AG10803 (cell line): ENCODE measurements at regions not wholly inside any gene's neighbourhood (a gene's known extent, or its start where the extent isn't known, plus 50 kb on each side); places are given as distances from the start of the nearest gene placed in this dataset.

Experiments
- DNase-seq: peaks from one replicate; pipeline ENCODE4 v3.0.0; 2010; ENCODE audit warnings: low read depth
- H3K4me3 ChIP-seq: 2 replicates; pipeline ENCODE4 v1.5.1; 2011; ENCODE audit warnings: mild to moderate bottlenecking, low read length, control low read depth
- CTCF ChIP-seq: conservative IDR thresholded peaks from 2 replicates; pipeline ENCODE4 v1.5.1; 2011; ENCODE audit warnings: mild to moderate bottlenecking, low read length, control low read depth, inconsistent platforms

- DNase-seq, result no peak
- H3K4me3 ChIP-seq, result no peak overlapping the region
- no peak for TF ChIP-seq CTCF
Observed at GRCh38 chr3:70392227-70392626, 79.8 kb upstream of the MDFIC2 start.

GRCh38 chr3:70387889-70388288 lies 75.5 kb upstream of the MDFIC2 start:
- DNase-seq, result no peak
- H3K4me3 ChIP-seq, result no peak overlapping the region
- no peak for TF ChIP-seq CTCF

GRCh38 chr3:70386846-70387245 lies 74.4 kb upstream of the MDFIC2 start:
- DNase-seq, result no peak
- no peak for TF ChIP-seq CTCF
- H3K4me3 ChIP-seq, result no peak overlapping the region

GRCh38 chr3:70386043-70386442 lies 73.6 kb upstream of the MDFIC2 start:
- no peak for TF ChIP-seq CTCF
- DNase-seq, result no peak
- no peak overlapping the region for H3K4me3 ChIP-seq

- no peak overlapping the region for H3K4me3 ChIP-seq
- no peak for DNase-seq
Observed at GRCh38 chr3:70383360-70383831, 71.0 kb upstream of the MDFIC2 start.

GRCh38 chr3:70374179-70374578 lies 61.7 kb upstream of the MDFIC2 start:
- no peak for DNase-seq
- no peak for TF ChIP-seq CTCF
- no peak overlapping the region for H3K4me3 ChIP-seq

More at GRCh38 chr3:70383360-70383831, 71.0 kb upstream of the MDFIC2 start:
- no peak for TF ChIP-seq CTCF
